ENCODE measurements at regions not wholly inside any gene's neighbourhood (a gene's known extent, or its start where the extent isn't known, plus 50 kb on each side); places are given as distances from the start of the nearest gene placed in this dataset.

GRCh38 chr13:63595811-63596210 lies 2180.2 kb upstream of the PCDH20 start:
- no peak for DNase-seq
- H3K9ac ChIP-seq (ENCODE audit: low read depth, low read length): no peak overlapping the region
- WGBS, 2 experiments (ENCODE audit: extremely low coverage in 2 of 2, insufficient read length in 1 of 2): no CpG with 5 or more reads among the region's 7 CpGs
- H2BK120ac ChIP-seq (ENCODE audit: low read depth, low read length): no peak overlapping the region
- no peak overlapping the region for H3K27ac ChIP-seq (ENCODE audit: insufficient read depth, low read length)
- H3K14ac ChIP-seq (replicated peaks; ENCODE audit: low read depth, low read length): no peak overlapping the region
- H2BK20ac ChIP-seq (ENCODE audit: low read depth, low read length): no peak overlapping the region
- no peak overlapping the region for H3K18ac ChIP-seq (ENCODE audit: low read depth, low read length)
- dilution Hi-C loops (cut with HindIII; ENCODE audit: low sequenced_read_pairs, unreplicated experiment) (no loop called here), intact Hi-C loops (cut with micrococcal nuclease) (no loop called here), in situ Hi-C loops (cut with MboI; ENCODE audit: low sequenced_read_pairs) (no loop called here)
- no peaks in the 10 kb centered on the region for H3K4me1 ChIP-seq (ENCODE audit: control insufficient read depth, insufficient read depth, low read length)
- no peak overlapping the region for H4K8ac ChIP-seq (ENCODE audit: low read depth in 2 of 2, low read length in 2 of 2)
- no peak overlapping the region for H3K4me3 ChIP-seq (ENCODE audit: insufficient read depth, low read depth, low read length)
- H2AK5ac ChIP-seq (ENCODE audit: low read depth, low read length): no peak overlapping the region
- H2BK5ac ChIP-seq (ENCODE audit: low read depth, low read length, poor library complexity, severe bottlenecking): no peak overlapping the region
- H3K27me3 ChIP-seq (ENCODE audit: control insufficient read depth, insufficient read depth, low read length): no peaks in the 10 kb centered on the region
- no peaks in the 10 kb centered on the region for H3K9me1 ChIP-seq (ENCODE audit: insufficient read depth, low read length)
- H3K79me1 ChIP-seq (ENCODE audit: low read depth in 1 of 2, low read length in 2 of 2): no peaks in the 10 kb centered on the region
- H3K9me3 ChIP-seq (ENCODE audit: control insufficient read depth, insufficient read depth, low read length): no peaks in the 10 kb centered on the region
- H4K91ac ChIP-seq (ENCODE audit: insufficient read depth, low read depth, low read length): no peak overlapping the region
- H3K4ac ChIP-seq (ENCODE audit: low read depth, low read length): no peak overlapping the region
- no peak overlapping the region for H2AK9ac ChIP-seq (replicated peaks; ENCODE audit: low read depth, low read length, poor library complexity)
- H3K23ac ChIP-seq (ENCODE audit: low read depth, low read length): no peak overlapping the region
- no peak overlapping the region for H4K5ac ChIP-seq (ENCODE audit: low read depth, low read length)
- TF ChIP-seq CTCF (conservative IDR thresholded peaks at IDR 0.05; ENCODE audit: low read depth, low read length) (no peak), RCOR1 (IDR thresholded peaks at IDR 0.05; ENCODE audit: insufficient replicate concordance, low read length) (no peak), CEBPB (IDR thresholded peaks at IDR 0.05; ENCODE audit: low read depth, low read length) (no peak), SMC3 (IDR thresholded peaks at IDR 0.05; ENCODE audit: low read depth, low read length) (no peak), MXI1 (IDR thresholded peaks at IDR 0.05; ENCODE audit: borderline replicate concordance, low read depth, low read length) (no peak), USF2 (IDR thresholded peaks at IDR 0.05; ENCODE audit: low read depth, low read length) (no peak), MAFK (IDR thresholded peaks at IDR 0.05; ENCODE audit: low read depth, low read length) (no peak), CHD1 (IDR thresholded peaks at IDR 0.05; ENCODE audit: low read depth, low read length) (no peak), RAD21 (IDR thresholded peaks at IDR 0.05; ENCODE audit: low read length) (no peak)
- H2AFZ ChIP-seq (replicated peaks; ENCODE audit: low read length, poor library complexity): no peak overlapping the region
- H3K36me3 ChIP-seq (ENCODE audit: control insufficient read depth, insufficient read depth, low read length): no peaks in the 10 kb centered on the region
- no peak overlapping the region for H3K4me2 ChIP-seq (ENCODE audit: low read depth, low read length)
- ATAC-seq (ENCODE audit: low read depth): no peak
- H3K56ac ChIP-seq (ENCODE audit: extremely low read depth, insufficient read depth, low read length): no peak overlapping the region
- ChIA-PET POLR2A (ENCODE audit: unreplicated experiment) (no interaction called here), CTCF (no interaction called here)
- H4K20me1 ChIP-seq (ENCODE audit: insufficient read depth, low read length): no peaks in the 10 kb centered on the region
- BruUV-seq (replicated peaks): no TSS peak
- no peak overlapping the region for H2BK15ac ChIP-seq (ENCODE audit: low read depth, low read length)
